Ovary (tissue), 3 donors: ENCODE measurements at regions not wholly inside any gene's neighbourhood (a gene's known extent, or its start where the extent isn't known, plus 50 kb on each side); places are given as distances from the start of the nearest gene placed in this dataset.

Experiments
- POLR2A ChIP-seq: fragments of 450-650 bp; IDR thresholded peaks from one replicate; pipeline ENCODE4 v1.6.1; 2017; ENCODE audit warnings: antibody characterized with exemption, mild to moderate bottlenecking, moderate library complexity
- TF ChIP-seq, protein P1 (sequence below), 3 donors: fragments of 450-650 bp in 2 of 3; fragments of 200-600 bp in 1 of 3; IDR thresholded peaks; one replicate each; pipeline versions ENCODE4 v1.5.1 to v1.8.0; 2016 to 2022; ENCODE audit warnings: antibody characterized with exemption in 3 of 3, mild to moderate bottlenecking in 1 of 3
- donor health status: DM: no; HTN: no; CAD: no.

DNA sequence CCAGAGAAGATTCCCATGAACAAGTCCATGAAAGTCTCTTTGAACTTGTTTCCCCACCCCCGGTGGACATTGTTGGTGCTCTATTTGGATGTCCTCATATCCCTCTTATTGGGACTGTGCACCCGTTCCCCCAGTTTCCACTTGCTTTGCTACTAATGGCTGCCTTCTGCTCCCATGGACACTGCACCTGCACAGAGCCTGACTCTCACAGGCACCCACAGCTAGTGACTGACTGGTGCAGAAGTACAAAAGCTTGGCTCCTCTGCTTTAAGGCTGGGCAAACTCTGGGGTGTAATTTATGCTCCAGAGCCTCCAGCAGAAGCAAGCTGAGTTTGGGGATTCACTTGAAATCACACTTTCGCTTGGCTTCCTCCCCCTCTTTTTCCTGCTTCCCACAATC, 239.9 kb upstream of the BTBD3 start:
- TF ChIP-seq, protein P1, sequence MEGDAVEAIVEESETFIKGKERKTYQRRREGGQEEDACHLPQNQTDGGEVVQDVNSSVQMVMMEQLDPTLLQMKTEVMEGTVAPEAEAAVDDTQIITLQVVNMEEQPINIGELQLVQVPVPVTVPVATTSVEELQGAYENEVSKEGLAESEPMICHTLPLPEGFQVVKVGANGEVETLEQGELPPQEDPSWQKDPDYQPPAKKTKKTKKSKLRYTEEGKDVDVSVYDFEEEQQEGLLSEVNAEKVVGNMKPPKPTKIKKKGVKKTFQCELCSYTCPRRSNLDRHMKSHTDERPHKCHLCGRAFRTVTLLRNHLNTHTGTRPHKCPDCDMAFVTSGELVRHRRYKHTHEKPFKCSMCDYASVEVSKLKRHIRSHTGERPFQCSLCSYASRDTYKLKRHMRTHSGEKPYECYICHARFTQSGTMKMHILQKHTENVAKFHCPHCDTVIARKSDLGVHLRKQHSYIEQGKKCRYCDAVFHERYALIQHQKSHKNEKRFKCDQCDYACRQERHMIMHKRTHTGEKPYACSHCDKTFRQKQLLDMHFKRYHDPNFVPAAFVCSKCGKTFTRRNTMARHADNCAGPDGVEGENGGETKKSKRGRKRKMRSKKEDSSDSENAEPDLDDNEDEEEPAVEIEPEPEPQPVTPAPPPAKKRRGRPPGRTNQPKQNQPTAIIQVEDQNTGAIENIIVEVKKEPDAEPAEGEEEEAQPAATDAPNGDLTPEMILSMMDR (IDR thresholded peaks at IDR 0.05): no peak
- no peak for TF ChIP-seq POLR2A
